ENCODE measurements at regions not wholly inside any gene's neighbourhood (a gene's known extent, or its start where the extent isn't known, plus 50 kb on each side); places are given as distances from the start of the nearest gene placed in this dataset.

GRCh38 chr1:4428711-4429110, 225.7 kb upstream of the AJAP1 start:
- H3K4me3 ChIP-seq = no peak overlapping the region
- H3K27ac ChIP-seq = no peak overlapping the region
- no peak for ATAC-seq (replicated peaks in 6 of 8)
- H3K4me1 ChIP-seq (replicated peaks in 1 of 2) = peaks cover 0 to 12% of the 10 kb centered on the region in 2 donors
- in situ Hi-C loops (cut with MboI; ENCODE audit: low pct_unique_long_range_greater_than_20kb in 2 of 9, low sequenced_read_pairs in 9 of 9, unreplicated experiment in 9 of 9) = no loop called here

- no peak overlapping the region for H3K4me3 ChIP-seq
- 0 to 80% (median 47%) methylated on average over 3 to 7 of the region's 10 CpGs; no CpG with 5 or more reads in 1 of the 10 experiments for WGBS, 10 experiments
- no peak for ATAC-seq (replicated peaks in 6 of 8)
- no peak overlapping the region for H3K27ac ChIP-seq
- in situ Hi-C loops (cut with MboI; ENCODE audit: low pct_unique_long_range_greater_than_20kb in 2 of 9, low sequenced_read_pairs in 9 of 9, unreplicated experiment in 9 of 9) = no loop called here
- H3K4me1 ChIP-seq (replicated peaks in 1 of 2) = peaks cover 0 to 10% of the 10 kb centered on the region in 2 donors
These were observed 223.7 kb upstream of the AJAP1 start for GRCh38 chr1:4430406-4431365.

- in situ Hi-C loops (cut with MboI; ENCODE audit: low pct_unique_long_range_greater_than_20kb in 2 of 9, low sequenced_read_pairs in 9 of 9, unreplicated experiment in 9 of 9) = no loop called here
- 8 to 91% (median 70%) methylated on average over 1 to 5 of the region's 6 CpGs; no CpG with 5 or more reads in 2 of the 10 experiments for WGBS, 10 experiments
- Histone ChIP-seq H3K4me1 (replicated peaks in 1 of 2) (peaks cover 0 to 5% of the 10 kb centered on the region in 2 donors), H3K4me3 (no peak overlapping the region), H3K27ac (no peak overlapping the region)
- peak in 2 of 8 experiments; percentile 18 to 64 for ATAC-seq (replicated peaks in 6 of 8)
These were observed 222.9 kb upstream of the AJAP1 start for GRCh38 chr1:4431491-4431890.

GRCh38 chr1:4433075-4433474, 221.3 kb upstream of the AJAP1 start:
- WGBS, 10 experiments = 40 to 100% (median 73%) methylated on average over 1 to 7 of the region's 7 CpGs; no CpG with 5 or more reads in 4 of the 10 experiments

GRCh38 chr1:4444086-4444485, 210.3 kb upstream of the AJAP1 start:
- H3K4me3 ChIP-seq = no peak overlapping the region
- no peak overlapping the region for H3K27ac ChIP-seq
- in situ Hi-C loops (cut with MboI; ENCODE audit: low pct_unique_long_range_greater_than_20kb in 2 of 9, low sequenced_read_pairs in 9 of 9, unreplicated experiment in 9 of 9) = no loop called here
- peaks cover 0 to 37% of the 10 kb centered on the region in 2 donors for H3K4me1 ChIP-seq (replicated peaks in 1 of 2)
- WGBS, 10 experiments = 0 to 80% (median 38%) methylated on average over 1 to 5 of the region's 5 CpGs; no CpG with 5 or more reads in 1 of the 10 experiments
- ATAC-seq (replicated peaks in 6 of 8) = peak in 3 of 8 experiments; percentile 75 to 87 (median 81)

More at GRCh38 chr1:4433075-4433474, 221.3 kb upstream of the AJAP1 start:
- ATAC-seq (replicated peaks in 6 of 8) = no peak
- Histone ChIP-seq H3K27ac (no peak overlapping the region), H3K4me3 (no peak overlapping the region), H3K4me1 (replicated peaks in 1 of 2) (no peaks in the 10 kb centered on the region)
- in situ Hi-C loops (cut with MboI; ENCODE audit: low pct_unique_long_range_greater_than_20kb in 2 of 9, low sequenced_read_pairs in 9 of 9, unreplicated experiment in 9 of 9) = no loop called here

GRCh38 chr1:4447778-4448420, 206.5 kb upstream of the AJAP1 start:
- Histone ChIP-seq H3K4me1 (replicated peaks in 1 of 2) (peaks cover 0 to 54% of the 10 kb centered on the region in 2 donors), H3K4me3 (no peak overlapping the region), H3K27ac (no peak overlapping the region)
- in situ Hi-C loops (cut with MboI; ENCODE audit: low pct_unique_long_range_greater_than_20kb in 2 of 9, low sequenced_read_pairs in 9 of 9, unreplicated experiment in 9 of 9) = no loop called here
- 0 to 46% (median 26%) methylated on average over 6 to 11 of the region's 11 CpGs; no CpG with 5 or more reads in 5 of the 10 experiments for WGBS, 10 experiments
- ATAC-seq (replicated peaks in 6 of 8) = peak in 3 of 8 experiments; percentile 45 to 51 (median 49)

GRCh38 chr1:4449972-4450371, 204.4 kb upstream of the AJAP1 start:
- Histone ChIP-seq H3K27ac (no peak overlapping the region), H3K4me3 (no peak overlapping the region), H3K4me1 (replicated peaks in 1 of 2) (peaks cover 0 to 50% of the 10 kb centered on the region in 2 donors)
- peak in 4 of 8 experiments; percentile 47 to 86 (median 85) for ATAC-seq (replicated peaks in 6 of 8)
- WGBS, 10 experiments = 8 to 60% (median 37%) methylated on average over 1 to 5 of the region's 5 CpGs
- in situ Hi-C loops (cut with MboI; ENCODE audit: low pct_unique_long_range_greater_than_20kb in 2 of 9, low sequenced_read_pairs in 9 of 9, unreplicated experiment in 9 of 9) = no loop called here

- 13 to 100% (median 40%) methylated on average over 1 of the region's 1 CpG; no CpG with 5 or more reads in 1 of the 10 experiments for WGBS, 10 experiments
- Histone ChIP-seq H3K4me3 (no peak overlapping the region), H3K27ac (no peak overlapping the region), H3K4me1 (replicated peaks in 1 of 2) (peaks cover 0 to 30% of the 10 kb centered on the region in 2 donors)
- ATAC-seq (replicated peaks in 6 of 8) = no peak
- in situ Hi-C loops (cut with MboI; ENCODE audit: low pct_unique_long_range_greater_than_20kb in 2 of 9, low sequenced_read_pairs in 9 of 9, unreplicated experiment in 9 of 9) = no loop called here
These were observed 201.7 kb upstream of the AJAP1 start for GRCh38 chr1:4452701-4453100.

- in situ Hi-C loops (cut with MboI; ENCODE audit: low pct_unique_long_range_greater_than_20kb in 2 of 9, low sequenced_read_pairs in 9 of 9, unreplicated experiment in 9 of 9) = no loop called here
- Histone ChIP-seq H3K27ac (no peak overlapping the region), H3K4me1 (replicated peaks in 1 of 2) (no peaks in the 10 kb centered on the region), H3K4me3 (no peak overlapping the region)
- WGBS, 10 experiments = 0 to 88% (median 39%) methylated on average over 1 to 5 of the region's 5 CpGs; no CpG with 5 or more reads in 5 of the 10 experiments
- ATAC-seq (replicated peaks in 6 of 8) = no peak
These were observed 194.4 kb upstream of the AJAP1 start for GRCh38 chr1:4460052-4460451.

- in situ Hi-C loops (cut with MboI; ENCODE audit: low pct_unique_long_range_greater_than_20kb in 2 of 9, low sequenced_read_pairs in 9 of 9, unreplicated experiment in 9 of 9) = no loop called here
- peaks cover 0 to 2% of the 10 kb centered on the region in 2 donors for H3K4me1 ChIP-seq (replicated peaks in 1 of 2)
- no peak overlapping the region for H3K27ac ChIP-seq
- 0 to 82% (median 56%) methylated on average over 1 to 13 of the region's 14 CpGs; no CpG with 5 or more reads in 3 of the 10 experiments for WGBS, 10 experiments
- H3K4me3 ChIP-seq = no peak overlapping the region
- ATAC-seq (replicated peaks in 6 of 8) = no peak
These were observed 193.8 kb upstream of the AJAP1 start for GRCh38 chr1:4460651-4461050.

GRCh38 chr1:4461726-4462290, 192.6 kb upstream of the AJAP1 start:
- in situ Hi-C loops (cut with MboI; ENCODE audit: low pct_unique_long_range_greater_than_20kb in 2 of 9, low sequenced_read_pairs in 9 of 9, unreplicated experiment in 9 of 9) = no loop called here
- no peak overlapping the region for H3K4me3 ChIP-seq
- ATAC-seq (replicated peaks in 6 of 8) = no peak
- peaks cover 0 to 6% of the 10 kb centered on the region in 2 donors for H3K4me1 ChIP-seq (replicated peaks in 1 of 2)
- no peak overlapping the region for H3K27ac ChIP-seq
- 33 to 84% (median 49%) methylated on average over 1 to 10 of the region's 14 CpGs; no CpG with 5 or more reads in 1 of the 10 experiments for WGBS, 10 experiments

- ATAC-seq (replicated peaks in 6 of 8) = no peak
- in situ Hi-C loops (cut with MboI; ENCODE audit: low pct_unique_long_range_greater_than_20kb in 2 of 9, low sequenced_read_pairs in 9 of 9, unreplicated experiment in 9 of 9) = no loop called here
These were observed 191.5 kb upstream of the AJAP1 start for GRCh38 chr1:4462831-4463484.

More at GRCh38 chr1:4462831-4463484, 191.5 kb upstream of the AJAP1 start:
- Histone ChIP-seq H3K4me3 (no peak overlapping the region), H3K27ac (no peak overlapping the region), H3K4me1 (replicated peaks in 1 of 2) (peaks cover 0 to 6% of the 10 kb centered on the region in 2 donors)
- 40 to 100% (median 61%) methylated on average over 1 to 7 of the region's 13 CpGs; no CpG with 5 or more reads in 6 of the 10 experiments for WGBS, 10 experiments

Data from motor neuron (in vitro differentiated cells).